DOHH2 (cell line): ENCODE measurements at regions not wholly inside any gene's neighbourhood (a gene's known extent, or its start where the extent isn't known, plus 50 kb on each side); places are given as distances from the start of the nearest gene placed in this dataset.

Experiments used
- H3F3A ChIP-seq: fragments of 200-600 bp; sonication (generic), shearing (Covaris generic); 2 replicates; pipeline ENCODE4 v1.6.0; 2016; ENCODE audit warnings: antibody characterized with exemption, mild to moderate bottlenecking; ENCODE audit not compliant: control insufficient read depth, insufficient read depth
- H3K27ac ChIP-seq: fragments of 200-600 bp; sonication (generic); 2 replicates; pipeline ENCODE4 v1.5.1; 2014; ENCODE audit warnings: low read depth, mild to moderate bottlenecking, low read length, moderate library complexity
- H3K27me3 ChIP-seq: fragments of 200-600 bp; sonication (generic); 2 replicates; pipeline ENCODE4 v1.6.1; 2014; ENCODE audit warnings: mild to moderate bottlenecking, low read length, mixed read lengths; ENCODE audit not compliant: control insufficient read depth
- H3K36me3 ChIP-seq: fragments of 200-600 bp; sonication (generic); 2 replicates; pipeline ENCODE4 v1.6.1; 2014; ENCODE audit warnings: mild to moderate bottlenecking, low read length, moderate library complexity, mixed read lengths; ENCODE audit not compliant: control insufficient read depth
- H3K4me1 ChIP-seq: fragments of 200-600 bp; sonication (generic); 2 replicates; pipeline ENCODE4 v1.6.1; 2014; ENCODE audit warnings: mild to moderate bottlenecking, low read length, mixed read lengths; ENCODE audit not compliant: control insufficient read depth
- H3K4me2 ChIP-seq: fragments of 200-600 bp; sonication (generic); 2 replicates; pipeline ENCODE4 v1.6.0; 2014; ENCODE audit warnings: mild to moderate bottlenecking, low read length, moderate library complexity
- H3K4me3 ChIP-seq: fragments of 200-600 bp; sonication (generic); 2 replicates; pipeline ENCODE4 v1.5.1; 2014; ENCODE audit warnings: mild to moderate bottlenecking, low read length, mixed read lengths
- H3K79me2 ChIP-seq: fragments of 200-600 bp; sonication (generic); 2 replicates; pipeline ENCODE4 v1.6.1; 2014; ENCODE audit warnings: mild to moderate bottlenecking, low read length, mixed read lengths; ENCODE audit not compliant: control insufficient read depth
- H3K9me2 ChIP-seq: fragments of 200-600 bp; sonication (generic); replicated peaks from 2 replicates; pipeline ENCODE4 v1.6.1; 2014; ENCODE audit warnings: mild to moderate bottlenecking, low read length, mixed read lengths; ENCODE audit not compliant: control insufficient read depth
- H3K9me3 ChIP-seq: fragments of 200-600 bp; sonication (generic); 2 replicates; pipeline ENCODE4 v1.6.1; 2014; ENCODE audit warnings: antibody characterized with exemption, low read length, mixed read lengths; ENCODE audit not compliant: control insufficient read depth, insufficient read depth
- H4K20me1 ChIP-seq: fragments of 200-600 bp; sonication (generic); 2 replicates; pipeline ENCODE4 v1.6.0; 2014; ENCODE audit warnings: low read depth, mild to moderate bottlenecking, antibody characterized with exemption, low read length, moderate library complexity; ENCODE audit not compliant: control insufficient read depth, insufficient read depth
- CTCF ChIP-seq: fragments of 200-600 bp; sonication (generic); IDR thresholded peaks from one replicate; pipeline ENCODE4 v1.5.1; 2014; ENCODE audit warnings: antibody characterized with exemption, mild to moderate bottlenecking, low read depth, low read length; ENCODE audit not compliant: poor library complexity, severe bottlenecking
- EZH2phosphoT487 ChIP-seq: fragments of 200-600 bp; sonication (generic); IDR thresholded peaks from 2 replicates; pipeline ENCODE4 v1.6.1; 2017; ENCODE audit warnings: borderline replicate concordance, mild to moderate bottlenecking, antibody characterized with exemption, low read length, moderate library complexity, mixed read lengths

GRCh38 chr16:82439678-82440293 lies 187.0 kb upstream of the CDH13 start:
- no peak overlapping the region for H3K4me2 ChIP-seq
- no peaks in the 10 kb centered on the region for H3K27me3 ChIP-seq
- no peaks in the 10 kb centered on the region for H3K36me3 ChIP-seq
- no peaks in the 10 kb centered on the region for H3K9me2 ChIP-seq
- peak; percentile 50 for TF ChIP-seq CTCF
- TF ChIP-seq EZH2phosphoT487 = no peak
- no peaks in the 10 kb centered on the region for H3K9me3 ChIP-seq
- H3K27ac ChIP-seq = no peak overlapping the region
- no peaks in the 10 kb centered on the region for H3K4me1 ChIP-seq
- H3K4me3 ChIP-seq = no peak overlapping the region
- no peaks in the 10 kb centered on the region for H4K20me1 ChIP-seq
- no peaks in the 10 kb centered on the region for H3K79me2 ChIP-seq
- H3F3A ChIP-seq = no peaks in the 10 kb centered on the region

GRCh38 chr16:82433042-82433441 lies 193.7 kb upstream of the CDH13 start:
- H3K27me3 ChIP-seq = no peaks in the 10 kb centered on the region
- H3K4me2 ChIP-seq = no peak overlapping the region
- no peak for TF ChIP-seq CTCF
- TF ChIP-seq EZH2phosphoT487 = no peak

GRCh38 chr16:82432261-82432660 lies 194.5 kb upstream of the CDH13 start:
- Histone ChIP-seq H3K4me2 (no peak overlapping the region), H3K4me1 (no peaks in the 10 kb centered on the region), H3K9me2 (no peaks in the 10 kb centered on the region), H4K20me1 (no peaks in the 10 kb centered on the region), H3F3A (no peaks in the 10 kb centered on the region), H3K27me3 (no peaks in the 10 kb centered on the region), H3K79me2 (no peaks in the 10 kb centered on the region), H3K4me3 (no peak overlapping the region), H3K27ac (no peak overlapping the region), H3K36me3 (no peaks in the 10 kb centered on the region), H3K9me3 (no peaks in the 10 kb centered on the region)
- TF ChIP-seq EZH2phosphoT487 = no peak

More at GRCh38 chr16:82433042-82433441, 193.7 kb upstream of the CDH13 start:
- H3K79me2 ChIP-seq = no peaks in the 10 kb centered on the region
- no peaks in the 10 kb centered on the region for H3F3A ChIP-seq
- H3K9me2 ChIP-seq = no peaks in the 10 kb centered on the region
- no peaks in the 10 kb centered on the region for H4K20me1 ChIP-seq
- no peaks in the 10 kb centered on the region for H3K36me3 ChIP-seq
- no peak overlapping the region for H3K27ac ChIP-seq
- no peaks in the 10 kb centered on the region for H3K4me1 ChIP-seq
- no peaks in the 10 kb centered on the region for H3K9me3 ChIP-seq
- H3K4me3 ChIP-seq = no peak overlapping the region

DNA sequence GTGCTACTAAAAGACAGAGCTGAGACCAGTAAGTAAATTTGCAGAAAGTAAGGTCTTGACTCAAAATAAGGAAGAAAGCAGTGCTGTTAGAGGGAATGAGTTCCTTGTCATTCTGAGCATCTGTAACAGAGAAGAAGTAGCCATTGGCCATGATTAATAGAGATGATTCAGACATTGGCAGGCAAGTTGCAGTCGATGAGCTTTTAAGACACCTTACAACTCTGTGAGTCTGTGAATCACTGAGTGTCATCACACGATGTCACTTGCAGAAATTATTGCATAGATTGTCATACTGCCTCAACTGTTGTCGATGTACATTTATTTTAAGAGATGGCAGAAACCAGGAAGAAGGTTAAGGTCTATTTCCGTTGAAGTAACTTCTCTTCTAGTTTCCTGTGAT lies 201.1 kb upstream of the CDH13 start:
- no peak overlapping the region for H3K4me2 ChIP-seq
- H3K79me2 ChIP-seq = no peaks in the 10 kb centered on the region
- no peak overlapping the region for H3K27ac ChIP-seq
- no peak for TF ChIP-seq EZH2phosphoT487
- TF ChIP-seq CTCF = no peak
- no peaks in the 10 kb centered on the region for H3K27me3 ChIP-seq
- H3K4me3 ChIP-seq = no peak overlapping the region
- no peaks in the 10 kb centered on the region for H4K20me1 ChIP-seq
- H3F3A ChIP-seq = no peaks in the 10 kb centered on the region
- no peaks in the 10 kb centered on the region for H3K36me3 ChIP-seq
- no peaks in the 10 kb centered on the region for H3K9me2 ChIP-seq
- H3K4me1 ChIP-seq = no peaks in the 10 kb centered on the region
- H3K9me3 ChIP-seq = no peaks in the 10 kb centered on the region
